NCI-H510A (cell line): ENCODE measurements at regions not wholly inside any gene's neighbourhood (a gene's known extent, or its start where the extent isn't known, plus 50 kb on each side); places are given as distances from the start of the nearest gene placed in this dataset.

Source experiments
- DNase-seq: peaks from one replicate; lab custom pipeline; 2025; lab: John Stamatoyannopoulos, UW

GRCh38 chr9:13990331-13990730, 323.6 kb downstream of the NFIB start:
- no peak for DNase-seq

GRCh38 chr9:13988944-13989343, 325.0 kb downstream of the NFIB start:
- no peak for DNase-seq

- no peak for DNase-seq
These were observed 330.3 kb downstream of the NFIB start for GRCh38 chr9:13983607-13984006.

- DNase-seq = no peak
These were observed 334.0 kb downstream of the NFIB start for GRCh38 chr9:13979941-13980318.

- DNase-seq = no peak
These were observed 338.2 kb downstream of the NFIB start for GRCh38 chr9:13975611-13976290.

- DNase-seq = no peak
These were observed 339.1 kb downstream of the NFIB start for GRCh38 chr9:13974891-13975290.

- no peak for DNase-seq
These were observed 341.8 kb downstream of the NFIB start for GRCh38 chr9:13971966-13972655.

- no peak for DNase-seq
These were observed 342.5 kb downstream of the NFIB start for GRCh38 chr9:13971415-13971814.

- DNase-seq = no peak
These were observed 343.5 kb downstream of the NFIB start for GRCh38 chr9:13970426-13970825.

- DNase-seq = no peak
These were observed 343.9 kb downstream of the NFIB start for GRCh38 chr9:13970018-13970417.

GRCh38 chr9:13967438-13967837, 346.5 kb downstream of the NFIB start:
- DNase-seq = no peak

GRCh38 chr9:13967011-13967410, 346.9 kb downstream of the NFIB start:
- DNase-seq = no peak

- DNase-seq = no peak
These were observed 350.8 kb downstream of the NFIB start for GRCh38 chr9:13963005-13963653.

GRCh38 chr9:13962006-13962405, 351.9 kb downstream of the NFIB start:
- no peak for DNase-seq

- no peak for DNase-seq
These were observed 353.8 kb downstream of the NFIB start for GRCh38 chr9:13960011-13960765.

- DNase-seq = no peak
These were observed 355.3 kb downstream of the NFIB start for GRCh38 chr9:13958672-13959071.

- DNase-seq = no peak
These were observed 356.9 kb downstream of the NFIB start for GRCh38 chr9:13957089-13957488.

- DNase-seq = no peak
These were observed 357.8 kb downstream of the NFIB start for GRCh38 chr9:13956107-13956506.

- DNase-seq = no peak
These were observed 361.0 kb downstream of the NFIB start for GRCh38 chr9:13952906-13953305.

- DNase-seq = no peak
These were observed 365.9 kb downstream of the NFIB start for GRCh38 chr9:13948037-13948436.

GRCh38 chr9:13943176-13943575, 370.8 kb downstream of the NFIB start:
- no peak for DNase-seq

GRCh38 chr9:13942695-13943094, 371.2 kb downstream of the NFIB start:
- DNase-seq = no peak

GRCh38 chr9:13942201-13942600, 371.7 kb downstream of the NFIB start:
- DNase-seq = no peak
